ENCODE measurements at regions not wholly inside any gene's neighbourhood (a gene's known extent, or its start where the extent isn't known, plus 50 kb on each side); places are given as distances from the start of the nearest gene placed in this dataset.

- TF ChIP-seq ZMYM4 (CRISPR knock-in tag; IDR thresholded peaks at IDR 0.05) (no peak), ZNF576 (CRISPR knock-in tag; IDR thresholded peaks at IDR 0.05) (no peak), PAXIP1 (CRISPR knock-in tag; conservative IDR thresholded peaks at IDR 0.05) (no peak), CBX1 (IDR thresholded peaks at IDR 0.05; ENCODE audit: low read depth) (no peak), ZNF34 (CRISPR knock-in tag; IDR thresholded peaks at IDR 0.05; ENCODE audit: borderline replicate concordance) (no peak)
- TF ChIP-seq, protein P1, sequence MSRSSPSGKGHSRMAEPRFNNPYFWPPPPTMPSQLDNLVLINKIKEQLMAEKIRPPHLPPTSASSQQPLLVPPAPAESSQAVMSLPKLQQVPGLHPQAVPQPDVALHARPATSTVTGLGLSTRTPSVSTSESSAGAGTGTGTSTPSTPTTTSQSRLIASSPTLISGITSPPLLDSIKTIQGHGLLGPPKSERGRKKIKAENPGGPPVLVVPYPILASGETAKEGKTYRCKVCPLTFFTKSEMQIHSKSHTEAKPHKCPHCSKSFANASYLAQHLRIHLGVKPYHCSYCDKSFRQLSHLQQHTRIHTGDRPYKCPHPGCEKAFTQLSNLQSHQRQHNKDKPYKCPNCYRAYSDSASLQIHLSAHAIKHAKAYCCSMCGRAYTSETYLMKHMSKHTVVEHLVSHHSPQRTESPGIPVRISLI (CRISPR knock-in tag; IDR thresholded peaks at IDR 0.05; ENCODE audit: borderline replicate concordance) = no peak
- TF ChIP-seq, protein P2, sequence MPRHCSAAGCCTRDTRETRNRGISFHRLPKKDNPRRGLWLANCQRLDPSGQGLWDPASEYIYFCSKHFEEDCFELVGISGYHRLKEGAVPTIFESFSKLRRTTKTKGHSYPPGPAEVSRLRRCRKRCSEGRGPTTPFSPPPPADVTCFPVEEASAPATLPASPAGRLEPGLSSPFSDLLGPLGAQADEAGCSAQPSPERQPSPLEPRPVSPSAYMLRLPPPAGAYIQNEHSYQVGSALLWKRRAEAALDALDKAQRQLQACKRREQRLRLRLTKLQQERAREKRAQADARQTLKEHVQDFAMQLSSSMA (CRISPR knock-in tag; IDR thresholded peaks at IDR 0.05) = no peak
These were observed 306.1 kb upstream of the KLHL29 start (continued) for GRCh38 chr2:23078784-23079434.

Data from HepG2 (cell line).